ENCODE measurements at regions not wholly inside any gene's neighbourhood (a gene's known extent, or its start where the extent isn't known, plus 50 kb on each side); places are given as distances from the start of the nearest gene placed in this dataset.

GRCh38 chr12:77163074-77164038 lies 98.0 kb upstream of the E2F7 start:
- CTCF ChIA-PET = interaction anchor here (2.6 kb wide), 1 partner anchor 11 kb away, joined by 12 read pairs; no protein-coding TSS in a partner anchor

GRCh38 chr12:77161944-77162343 lies 96.6 kb upstream of the E2F7 start:
- H3K4me3 ChIP-seq (replicated peaks in 1 of 3; ENCODE audit: insufficient read depth in 1 of 3, low read depth in 1 of 3, low read length in 3 of 3) = no peak overlapping the region
- no peak overlapping the region for H3K9ac ChIP-seq (replicated peaks; ENCODE audit: extremely low read depth, insufficient read depth, low read length)
- H3K9me1 ChIP-seq (replicated peaks; ENCODE audit: control insufficient read depth, extremely low read depth, insufficient read depth, low read length) = no peaks in the 10 kb centered on the region
- TF ChIP-seq EZH2 (IDR thresholded peaks at IDR 0.05; ENCODE audit: borderline replicate concordance, low read depth, low read length, severe bottlenecking) (no peak), POLR2AphosphoS5 (IDR thresholded peaks at IDR 0.05; ENCODE audit: insufficient read depth, low read depth, low read length) (no peak), GATA2 (IDR thresholded peaks at IDR 0.05; ENCODE audit: insufficient read depth, insufficient read length, low read depth, low read length) (no peak), FOS (IDR thresholded peaks at IDR 0.05; ENCODE audit: borderline replicate concordance, insufficient read depth, low read length) (no peak), CTCF (IDR thresholded peaks at IDR 0.05; ENCODE audit: extremely low read depth in 1 of 2, insufficient read depth in 1 of 2, low read depth in 1 of 2, low read length in 2 of 2) (no peak), POLR2A (IDR thresholded peaks at IDR 0.05; ENCODE audit: low read depth, low read length) (no peak)
- TF ChIP-seq, protein P1, sequence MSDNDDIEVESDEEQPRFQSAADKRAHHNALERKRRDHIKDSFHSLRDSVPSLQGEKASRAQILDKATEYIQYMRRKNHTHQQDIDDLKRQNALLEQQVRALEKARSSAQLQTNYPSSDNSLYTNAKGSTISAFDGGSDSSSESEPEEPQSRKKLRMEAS (IDR thresholded peaks at IDR 0.05; ENCODE audit: insufficient read depth, insufficient read length) = no peak
- H3K4me2 ChIP-seq (ENCODE audit: insufficient read depth, low read length) = no peak overlapping the region
- no peak overlapping the region for H2AFZ ChIP-seq (ENCODE audit: low read depth, low read length)
- dilution Hi-C loops (cut with MboI; ENCODE audit: extremely low pct_ligation_motif_present, low sequenced_read_pairs) (no loop called here), intact Hi-C loops (cut with micrococcal nuclease) (no loop called here)
- no peaks in the 10 kb centered on the region for H3K36me3 ChIP-seq (ENCODE audit: control insufficient read depth in 2 of 2, extremely low read depth in 1 of 2, insufficient read depth in 2 of 2, low read length in 2 of 2)
- H3K4me1 ChIP-seq (ENCODE audit: control insufficient read depth, extremely low read depth, insufficient read depth, low read length) = no peaks in the 10 kb centered on the region
- no peak for DNase-seq (ENCODE audit: low read depth, low spot score)
- H3K27ac ChIP-seq (ENCODE audit: insufficient read depth, low read depth, low read length) = no peak overlapping the region
- BruUV-seq (replicated peaks) = no TSS peak
- FAIRE-seq = no peak
- H3K27me3 ChIP-seq (ENCODE audit: control insufficient read depth in 2 of 2, insufficient read depth in 2 of 2, low read length in 2 of 2) = no peaks in the 10 kb centered on the region
- no peaks in the 10 kb centered on the region for H4K20me1 ChIP-seq (replicated peaks; ENCODE audit: control insufficient read depth, extremely low read depth, insufficient read depth, low read length)
- POLR2A ChIA-PET = no interaction called here
- no peaks in the 10 kb centered on the region for H3K9me3 ChIP-seq (replicated peaks; ENCODE audit: control insufficient read depth, insufficient read depth, low read length)
- H3K79me2 ChIP-seq (ENCODE audit: control insufficient read depth, insufficient read depth, low read length) = no peaks in the 10 kb centered on the region
- CTCF ChIA-PET = interaction anchor here (0.8 to 2.6 kb wide), 3 partner anchors 8 to 523 kb away, joined by 3 to 12 read pairs (median 4); no protein-coding TSS in a partner anchor

More at GRCh38 chr12:77163074-77164038, 98.0 kb upstream of the E2F7 start:
- no peak overlapping the region for H3K27ac ChIP-seq (ENCODE audit: insufficient read depth, low read depth, low read length)
- dilution Hi-C loops (cut with MboI; ENCODE audit: extremely low pct_ligation_motif_present, low sequenced_read_pairs) (no loop called here), intact Hi-C loops (cut with micrococcal nuclease) (no loop called here)
- POLR2A ChIA-PET = no interaction called here
- FAIRE-seq (no peak), DNase-seq (ENCODE audit: low read depth, low spot score) (no peak)
- no peak overlapping the region for H2AFZ ChIP-seq (ENCODE audit: low read depth, low read length)
- no TSS peak for BruUV-seq (replicated peaks)
- H3K4me3 ChIP-seq (replicated peaks in 1 of 3; ENCODE audit: insufficient read depth in 1 of 3, low read depth in 1 of 3, low read length in 3 of 3) = no peak overlapping the region
- no peaks in the 10 kb centered on the region for H3K36me3 ChIP-seq (ENCODE audit: control insufficient read depth in 2 of 2, extremely low read depth in 1 of 2, insufficient read depth in 2 of 2, low read length in 2 of 2)
- H4K20me1 ChIP-seq (replicated peaks; ENCODE audit: control insufficient read depth, extremely low read depth, insufficient read depth, low read length) = no peaks in the 10 kb centered on the region
- H3K9me1 ChIP-seq (replicated peaks; ENCODE audit: control insufficient read depth, extremely low read depth, insufficient read depth, low read length) = no peaks in the 10 kb centered on the region
- no peaks in the 10 kb centered on the region for H3K4me1 ChIP-seq (ENCODE audit: control insufficient read depth, extremely low read depth, insufficient read depth, low read length)
- H3K9ac ChIP-seq (replicated peaks; ENCODE audit: extremely low read depth, insufficient read depth, low read length) = no peak overlapping the region
- H3K4me2 ChIP-seq (ENCODE audit: insufficient read depth, low read length) = no peak overlapping the region
- no peak for TF ChIP-seq POLR2AphosphoS5 (IDR thresholded peaks at IDR 0.05; ENCODE audit: insufficient read depth, low read depth, low read length)
- H3K9me3 ChIP-seq (replicated peaks; ENCODE audit: control insufficient read depth, insufficient read depth, low read length) = no peaks in the 10 kb centered on the region
- H3K27me3 ChIP-seq (ENCODE audit: control insufficient read depth in 2 of 2, insufficient read depth in 2 of 2, low read length in 2 of 2) = no peaks in the 10 kb centered on the region
- no peaks in the 10 kb centered on the region for H3K79me2 ChIP-seq (ENCODE audit: control insufficient read depth, insufficient read depth, low read length)

All from endothelial cell of umbilical vein (primary cell).